Aorta (tissue), 5 donors: ENCODE measurements at regions not wholly inside any gene's neighbourhood (a gene's known extent, or its start where the extent isn't known, plus 50 kb on each side); places are given as distances from the start of the nearest gene placed in this dataset.
A peak's percentile ranks its signal among the peaks of the same experiment; 100 is the strongest.

Experiments
- ATAC-seq: fragments of 200-7000 bp; cut with Tn5 transposase; one replicate; pipeline ENCODE4 v1.9.1; 2022; ENCODE audit warnings: moderate library complexity; ENCODE audit not compliant: low FRiP score
- DNase-seq, 2 donors: peaks; one replicate each; pipeline ENCODE4 v3.0.0-alpha.2; 2020
- H3K27ac ChIP-seq, 2 donors: one replicate each; pipeline ENCODE4 v1.5.1; 2013; ENCODE audit warnings: low read length in 2 of 2, mild to moderate bottlenecking in 2 of 2, moderate library complexity in 2 of 2, control low read depth in 1 of 2, inconsistent platforms in 1 of 2, low read depth in 1 of 2
- H3K27me3 ChIP-seq, 2 donors: one replicate each; pipeline ENCODE4 v1.6.1; 2013; ENCODE audit warnings: control low read depth in 1 of 2, low read length in 1 of 2, mild to moderate bottlenecking in 1 of 2, moderate library complexity in 1 of 2; ENCODE audit not compliant: insufficient read depth in 2 of 2, control insufficient read depth in 1 of 2
- H3K36me3 ChIP-seq, 2 donors: one replicate each; pipeline ENCODE4 v1.6.1; 2013; ENCODE audit warnings: control low read depth in 1 of 2, low read length in 1 of 2, mild to moderate bottlenecking in 1 of 2; ENCODE audit not compliant: insufficient read depth in 2 of 2, control insufficient read depth in 1 of 2
- H3K4me1 ChIP-seq, 2 donors: one replicate each; pipeline ENCODE4 v1.6.1; 2013; ENCODE audit warnings: low read length in 2 of 2, control low read depth in 1 of 2, mild to moderate bottlenecking in 1 of 2, moderate library complexity in 1 of 2; ENCODE audit not compliant: insufficient read depth in 2 of 2, control insufficient read depth in 1 of 2
- H3K4me3 ChIP-seq, 2 donors: one replicate each; pipeline ENCODE4 v1.5.1; 2013; ENCODE audit warnings: low read length in 2 of 2, control low read depth in 1 of 2, mild to moderate bottlenecking in 1 of 2
- H3K9me3 ChIP-seq: one replicate; pipeline ENCODE4 v1.6.1; 2013; ENCODE audit warnings: mild to moderate bottlenecking, low read length; ENCODE audit not compliant: control insufficient read depth
- WGBS, 2 donors: extraction: QIAGEN DNeasy Blood & Tissue Kit; methylation state at CpG; one replicate each; pipeline ENCODE4 v1.1.7; 2013; 5-methylcytosine and 5-hydroxymethylcytosine counted together
- intact Hi-C, 2 donors: fragments of 100-400 bp; cut with DNase I; formaldehyde crosslinking; loops; one replicate each; pipeline versions ENCODE4 v1.14.2 to v1.15.0; 2022
- donor health status: healthy with polysubstance abuse.
- donor health status: Bipolar disorder and iron deficiency.
- donor health status: DM: no; HTN: no; CAD: no.
- donor health status: DM: no; HTN: no; CAD: no.
- donor health status: DM: yes; HTN: yes; CAD: no.

DNA sequence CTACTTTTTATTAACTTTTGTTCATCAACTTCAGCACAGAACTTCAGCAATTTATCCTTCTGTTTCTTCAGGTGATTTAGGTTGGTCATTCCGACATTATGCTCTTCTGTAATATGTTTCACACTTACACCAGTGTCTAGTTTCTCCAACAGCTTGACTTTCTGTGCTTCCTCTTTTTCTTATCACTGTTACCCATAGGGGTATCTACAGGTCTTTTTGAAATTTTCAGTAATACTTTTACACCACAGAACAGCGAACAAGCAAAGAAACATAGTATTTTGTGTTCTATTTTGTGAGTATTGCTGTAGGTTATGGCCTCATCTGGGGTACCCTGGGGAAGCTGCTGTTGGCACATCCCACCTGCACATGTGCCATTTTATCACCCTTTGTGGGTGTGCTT lies 260.7 kb downstream of the NSUN3 start:
- 86% methylated on average over 2 of the region's 2 CpGs for WGBS, 2 donors
- H3K9me3 ChIP-seq: no peaks in the 10 kb centered on the region
- ATAC-seq (no peak), DNase-seq (no peak)
- no peak overlapping the region for H3K4me3 ChIP-seq
- no peaks in the 10 kb centered on the region for H3K36me3 ChIP-seq
- H3K27me3 ChIP-seq: no peaks in the 10 kb centered on the region
- no peak overlapping the region for H3K27ac ChIP-seq
- intact Hi-C loops: no loop called here
- H3K4me1 ChIP-seq: no peaks in the 10 kb centered on the region

DNA sequence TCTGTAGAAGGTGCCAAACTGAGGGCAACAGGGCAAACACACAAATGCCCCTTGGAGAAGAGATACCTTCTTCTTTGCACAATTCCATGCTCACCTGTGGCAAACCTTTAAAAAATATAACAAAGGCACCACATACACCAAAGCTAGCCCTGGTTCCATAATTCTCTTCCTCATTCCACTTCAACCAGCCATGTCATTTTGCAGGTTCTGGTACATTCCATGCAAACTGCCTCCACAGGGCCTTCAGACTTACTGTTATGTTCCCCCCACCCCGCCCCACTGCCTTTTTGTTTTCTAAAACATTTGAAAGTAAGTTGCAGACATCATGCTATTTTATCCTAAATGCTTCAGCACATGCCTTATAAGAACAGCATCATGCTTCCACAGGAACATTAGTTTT lies 269.0 kb downstream of the NSUN3 start:
- no peaks in the 10 kb centered on the region for H3K27me3 ChIP-seq
- H3K4me3 ChIP-seq: no peak overlapping the region
- H3K36me3 ChIP-seq: no peaks in the 10 kb centered on the region
- no peak overlapping the region for H3K27ac ChIP-seq
- ATAC-seq (no peak), DNase-seq (no peak)
- H3K9me3 ChIP-seq: no peaks in the 10 kb centered on the region
- intact Hi-C loops: no loop called here
- no peaks in the 10 kb centered on the region for H3K4me1 ChIP-seq
- WGBS, 2 donors: 70 to 81% methylated on average over 1 of the region's 1 CpG

DNA sequence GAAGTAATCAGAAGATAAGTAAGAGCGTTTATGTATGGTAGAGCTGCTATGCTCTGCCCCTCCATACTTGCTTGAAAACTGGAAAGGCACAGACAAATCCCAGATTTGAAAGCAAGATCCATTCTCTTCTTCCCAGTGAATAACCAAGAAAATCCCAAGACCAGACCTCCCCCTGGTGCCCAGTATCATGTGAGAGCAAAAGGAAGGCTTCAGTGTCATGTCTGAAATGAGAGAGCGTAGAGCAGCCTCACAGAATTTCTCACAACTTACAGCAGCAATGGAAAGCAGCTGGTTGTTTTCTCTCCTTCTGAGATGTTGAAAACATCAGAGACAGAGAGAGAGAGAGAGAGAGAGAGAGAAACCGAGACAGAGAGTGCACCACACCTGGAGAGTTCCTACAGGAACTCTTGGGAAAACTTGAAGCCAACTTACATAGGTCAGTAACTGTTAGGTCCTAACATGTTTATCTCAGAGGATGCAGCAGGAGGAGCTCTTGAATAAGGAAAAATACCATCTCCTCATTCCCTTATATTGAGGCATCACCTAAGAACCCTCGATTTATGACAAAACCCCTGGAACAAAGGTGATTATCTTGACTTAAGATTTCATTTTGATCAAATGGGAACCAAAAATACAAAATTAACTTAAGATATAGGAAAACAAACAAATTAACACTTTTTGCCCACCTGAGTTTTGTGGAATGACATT lies 273.3 kb downstream of the NSUN3 start:
- peak; percentile 62 for ATAC-seq
- DNase-seq: no peak
- no peak overlapping the region for H3K27ac ChIP-seq
- intact Hi-C loops: no loop called here
- H3K4me1 ChIP-seq: no peaks in the 10 kb centered on the region
- 42 to 43% methylated on average over 3 to 4 of the region's 4 CpGs for WGBS, 2 donors
- H3K9me3 ChIP-seq: no peaks in the 10 kb centered on the region
- H3K4me3 ChIP-seq: no peak overlapping the region
- no peaks in the 10 kb centered on the region for H3K27me3 ChIP-seq
- H3K36me3 ChIP-seq: no peaks in the 10 kb centered on the region

GRCh38 chr3:94345101-94345500 lies 282.2 kb downstream of the NSUN3 start:
- ATAC-seq: no peak
- intact Hi-C loops: no loop called here
- Histone ChIP-seq H3K27me3 (peaks cover 0 to 2% of the 10 kb centered on the region in 2 donors), H3K36me3 (no peaks in the 10 kb centered on the region), H3K27ac (no peak overlapping the region), H3K4me1 (no peaks in the 10 kb centered on the region), H3K9me3 (no peaks in the 10 kb centered on the region), H3K4me3 (no peak overlapping the region)
- 94 to 96% methylated on average over 13 of the region's 13 CpGs for WGBS, 2 donors
- no peak for DNase-seq

GRCh38 chr3:94349310-94349878 lies 286.5 kb downstream of the NSUN3 start:
- no peak overlapping the region for H3K27ac ChIP-seq
- ATAC-seq: no peak
- H3K27me3 ChIP-seq: peaks cover 0 to 2% of the 10 kb centered on the region in 2 donors
- DNase-seq: no peak
- 81 to 89% methylated on average over 4 of the region's 4 CpGs for WGBS, 2 donors
- H3K9me3 ChIP-seq: no peaks in the 10 kb centered on the region
- intact Hi-C loops: no loop called here
- H3K4me1 ChIP-seq: no peaks in the 10 kb centered on the region
- H3K36me3 ChIP-seq: no peaks in the 10 kb centered on the region
- no peak overlapping the region for H3K4me3 ChIP-seq

- 59 to 68% methylated on average over 1 of the region's 1 CpG for WGBS, 2 donors
These were observed 293.7 kb downstream of the NSUN3 start for GRCh38 chr3:94356581-94356980.

GRCh38 chr3:94359996-94360395 lies 297.1 kb downstream of the NSUN3 start:
- 89 to 93% methylated on average over 2 of the region's 2 CpGs for WGBS, 2 donors
- no peak for ATAC-seq
- intact Hi-C loops: no loop called here

More at GRCh38 chr3:94356581-94356980, 293.7 kb downstream of the NSUN3 start:
- Histone ChIP-seq H3K4me3 (no peak overlapping the region), H3K27me3 (no peaks in the 10 kb centered on the region), H3K27ac (no peak overlapping the region), H3K36me3 (no peaks in the 10 kb centered on the region), H3K9me3 (no peaks in the 10 kb centered on the region), H3K4me1 (no peaks in the 10 kb centered on the region)
- DNase-seq: no peak
- ATAC-seq: no peak
- intact Hi-C loops: no loop called here

DNA sequence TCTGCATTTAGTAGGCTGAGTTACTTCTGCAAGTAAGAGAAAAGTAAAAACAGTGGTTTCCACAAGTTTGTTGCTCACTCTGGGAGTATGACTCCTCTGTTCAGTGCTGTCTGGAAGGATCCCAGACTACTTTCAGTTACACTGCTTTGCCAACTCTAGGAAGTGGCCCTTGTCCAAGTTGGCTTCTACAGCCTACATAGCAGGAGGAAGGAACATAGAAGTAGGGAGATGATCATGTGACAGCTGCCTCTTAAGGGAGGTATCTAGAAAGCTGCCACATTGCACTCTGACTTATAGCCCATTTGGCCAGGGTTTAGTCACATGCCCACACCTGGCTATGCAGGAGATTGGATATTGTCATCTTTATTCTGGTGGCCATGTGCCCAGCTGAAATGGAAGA lies 298.1 kb downstream of the NSUN3 start:
- peak; percentile 84 for ATAC-seq
- peak; percentile 57 to 64 for DNase-seq
- Histone ChIP-seq H3K27ac (no peak overlapping the region), H3K9me3 (no peaks in the 10 kb centered on the region), H3K4me1 (no peaks in the 10 kb centered on the region), H3K36me3 (no peaks in the 10 kb centered on the region), H3K27me3 (no peaks in the 10 kb centered on the region), H3K4me3 (no peak overlapping the region)
- intact Hi-C loops: no loop called here

More at GRCh38 chr3:94359996-94360395, 297.1 kb downstream of the NSUN3 start:
- H3K36me3 ChIP-seq: no peaks in the 10 kb centered on the region
- H3K4me1 ChIP-seq: no peaks in the 10 kb centered on the region
- no peak for DNase-seq
- H3K4me3 ChIP-seq: no peak overlapping the region
- no peaks in the 10 kb centered on the region for H3K9me3 ChIP-seq
- no peaks in the 10 kb centered on the region for H3K27me3 ChIP-seq
- H3K27ac ChIP-seq: no peak overlapping the region

GRCh38 chr3:94362393-94362792 lies 299.5 kb downstream of the NSUN3 start:
- Histone ChIP-seq H3K4me3 (no peak overlapping the region), H3K36me3 (no peaks in the 10 kb centered on the region), H3K27me3 (no peaks in the 10 kb centered on the region), H3K4me1 (no peaks in the 10 kb centered on the region), H3K27ac (no peak overlapping the region), H3K9me3 (no peaks in the 10 kb centered on the region)
- DNase-seq (no peak), ATAC-seq (no peak)
- WGBS, 2 donors: 30 to 39% methylated on average over 4 of the region's 4 CpGs
- intact Hi-C loops: no loop called here
